ENCODE measurements at regions not wholly inside any gene's neighbourhood (a gene's known extent, or its start where the extent isn't known, plus 50 kb on each side); places are given as distances from the start of the nearest gene placed in this dataset.

GRCh38 chr14:31944256-31945073, 132.6 kb upstream of the ARHGAP5 start:
- Histone ChIP-seq H3K79me2 (ENCODE audit: insufficient read depth, low read length) (no peaks in the 10 kb centered on the region), H2AFZ (ENCODE audit: low read length) (peak overlapping the region; percentile 20; the same call in 1 of the 2 replicates), H3K4me1 (ENCODE audit: insufficient read depth, low read length, poor library complexity, severe bottlenecking) (peaks cover 8% of the 10 kb centered on the region), H3K36me3 (ENCODE audit: insufficient read depth, low read length) (no peaks in the 10 kb centered on the region), H4K20me1 (ENCODE audit: insufficient read depth, low read length, poor library complexity, severe bottlenecking) (no peaks in the 10 kb centered on the region), H3K9ac (ENCODE audit: low read depth, low read length, poor library complexity, severe bottlenecking) (no peak overlapping the region), H3F3A (ENCODE audit: low read depth) (no peaks in the 10 kb centered on the region), H3K9me2 (replicated peaks; ENCODE audit: low read depth, low read length) (no peaks in the 10 kb centered on the region), H3K27me3 (ENCODE audit: insufficient read depth, low read length, poor library complexity, severe bottlenecking) (no peaks in the 10 kb centered on the region), H3K4me3 (ENCODE audit: low read length, poor library complexity, severe bottlenecking) (no peak overlapping the region), H3K4me2 (ENCODE audit: low read depth, low read length, poor library complexity, severe bottlenecking) (no peak overlapping the region), H3K9me3 (ENCODE audit: insufficient read depth, low read depth, low read length) (no peaks in the 10 kb centered on the region)
- TF ChIP-seq EZH2phosphoT487 (IDR thresholded peaks at IDR 0.05; ENCODE audit: borderline replicate concordance) (no peak), CTCF (conservative IDR thresholded peaks at IDR 0.05; ENCODE audit: low read length) (no peak)

- TF ChIP-seq EZH2phosphoT487 (IDR thresholded peaks at IDR 0.05; ENCODE audit: borderline replicate concordance) (no peak), CTCF (conservative IDR thresholded peaks at IDR 0.05; ENCODE audit: low read length) (no peak)
- H3K4me3 ChIP-seq (ENCODE audit: low read length, poor library complexity, severe bottlenecking) = no peak overlapping the region
- H3K4me2 ChIP-seq (ENCODE audit: low read depth, low read length, poor library complexity, severe bottlenecking) = no peak overlapping the region
- H3K9me2 ChIP-seq (replicated peaks; ENCODE audit: low read depth, low read length) = no peaks in the 10 kb centered on the region
- no peaks in the 10 kb centered on the region for H3K9me3 ChIP-seq (ENCODE audit: insufficient read depth, low read depth, low read length)
- no peaks in the 10 kb centered on the region for H3F3A ChIP-seq (ENCODE audit: low read depth)
- H4K20me1 ChIP-seq (ENCODE audit: insufficient read depth, low read length, poor library complexity, severe bottlenecking) = no peaks in the 10 kb centered on the region
- 0 out of 2 replicates have a peak overlapping the region, but pooled peaks have one; percentile 20 for H2AFZ ChIP-seq (ENCODE audit: low read length)
- H3K79me2 ChIP-seq (ENCODE audit: insufficient read depth, low read length) = no peaks in the 10 kb centered on the region
- H3K4me1 ChIP-seq (ENCODE audit: insufficient read depth, low read length, poor library complexity, severe bottlenecking) = peaks cover 8% of the 10 kb centered on the region
- H3K9ac ChIP-seq (ENCODE audit: low read depth, low read length, poor library complexity, severe bottlenecking) = no peak overlapping the region
- no peaks in the 10 kb centered on the region for H3K27me3 ChIP-seq (ENCODE audit: insufficient read depth, low read length, poor library complexity, severe bottlenecking)
- H3K36me3 ChIP-seq (ENCODE audit: insufficient read depth, low read length) = no peaks in the 10 kb centered on the region
These were observed 132.0 kb upstream of the ARHGAP5 start for GRCh38 chr14:31945074-31945613.

- H3F3A ChIP-seq (ENCODE audit: low read depth) = no peaks in the 10 kb centered on the region
- H3K4me3 ChIP-seq (ENCODE audit: low read length, poor library complexity, severe bottlenecking) = no peak overlapping the region
- H3K4me2 ChIP-seq (ENCODE audit: low read depth, low read length, poor library complexity, severe bottlenecking) = no peak overlapping the region
- H4K20me1 ChIP-seq (ENCODE audit: insufficient read depth, low read length, poor library complexity, severe bottlenecking) = no peaks in the 10 kb centered on the region
- H3K4me1 ChIP-seq (ENCODE audit: insufficient read depth, low read length, poor library complexity, severe bottlenecking) = peaks cover 8% of the 10 kb centered on the region
- no peaks in the 10 kb centered on the region for H3K36me3 ChIP-seq (ENCODE audit: insufficient read depth, low read length)
- H3K9me2 ChIP-seq (replicated peaks; ENCODE audit: low read depth, low read length) = no peaks in the 10 kb centered on the region
- no peak overlapping the region for H2AFZ ChIP-seq (ENCODE audit: low read length)
- H3K79me2 ChIP-seq (ENCODE audit: insufficient read depth, low read length) = no peaks in the 10 kb centered on the region
- no peaks in the 10 kb centered on the region for H3K27me3 ChIP-seq (ENCODE audit: insufficient read depth, low read length, poor library complexity, severe bottlenecking)
- no peaks in the 10 kb centered on the region for H3K9me3 ChIP-seq (ENCODE audit: insufficient read depth, low read depth, low read length)
- no peak overlapping the region for H3K9ac ChIP-seq (ENCODE audit: low read depth, low read length, poor library complexity, severe bottlenecking)
- TF ChIP-seq CTCF (conservative IDR thresholded peaks at IDR 0.05; ENCODE audit: low read length) (no peak), EZH2phosphoT487 (IDR thresholded peaks at IDR 0.05; ENCODE audit: borderline replicate concordance) (no peak)
These were observed 131.4 kb upstream of the ARHGAP5 start for GRCh38 chr14:31945701-31946100.
